SU-DHL-6 (cell line): ENCODE measurements at regions not wholly inside any gene's neighbourhood (a gene's known extent, or its start where the extent isn't known, plus 50 kb on each side); places are given as distances from the start of the nearest gene placed in this dataset.

ENCODE experiments used
- H2AFZ ChIP-seq: fragments of 200-600 bp; sonication (generic); 2 replicates; pipeline ENCODE4 v1.6.1; 2014; ENCODE audit warnings: low read depth, mild to moderate bottlenecking, moderate library complexity, mixed read lengths, antibody characterized with exemption, low read length; ENCODE audit not compliant: severe bottlenecking
- H3F3A ChIP-seq: fragments of 200-600 bp; shearing (Covaris generic); 2 replicates; pipeline ENCODE4 v1.6.0; 2016; ENCODE audit warnings: antibody characterized with exemption, mild to moderate bottlenecking; ENCODE audit not compliant: insufficient read depth
- H3K27ac ChIP-seq: fragments of 200-600 bp; sonication (generic); 2 replicates; pipeline ENCODE4 v1.5.1; 2016; ENCODE audit warnings: low read depth, mild to moderate bottlenecking, low read length, moderate library complexity, mixed read lengths
- H3K27me3 ChIP-seq: fragments of 200-600 bp; sonication (generic), shearing (Covaris generic); 2 replicates; pipeline ENCODE4 v1.6.0; 2014; ENCODE audit warnings: mild to moderate bottlenecking, low read length
- H3K36me3 ChIP-seq: fragments of 200-600 bp; sonication (generic); 2 replicates; pipeline ENCODE4 v1.6.1; 2014; ENCODE audit warnings: mild to moderate bottlenecking, low read length, mixed read lengths
- H3K4me2 ChIP-seq: fragments of 300-600, 200-600 bp; shearing (Covaris generic), sonication (generic); 2 replicates; pipeline ENCODE4 v1.6.0; 2014; ENCODE audit warnings: low read length, low read depth, mild to moderate bottlenecking; ENCODE audit not compliant: poor library complexity, severe bottlenecking
- H3K4me3 ChIP-seq: fragments of 200-600 bp; sonication (generic); 2 replicates; pipeline ENCODE4 v1.5.1; 2014; ENCODE audit warnings: antibody characterized with exemption, low read length, mild to moderate bottlenecking, mixed read lengths; ENCODE audit not compliant: insufficient read depth, poor library complexity, severe bottlenecking
- H3K79me2 ChIP-seq: fragments of 200-600 bp; sonication (generic); 2 replicates; pipeline ENCODE4 v1.6.1; 2014; ENCODE audit warnings: mild to moderate bottlenecking, low read length, moderate library complexity; ENCODE audit not compliant: insufficient read depth
- H3K9ac ChIP-seq: fragments of 200-600 bp; sonication (generic); 2 replicates; pipeline ENCODE4 v1.7.0; 2014; ENCODE audit warnings: mild to moderate bottlenecking, low read length
- H3K9me2 ChIP-seq: fragments of 200-600 bp; sonication (generic); replicated peaks from 2 replicates; pipeline ENCODE4 v1.6.1; 2014; ENCODE audit warnings: low read length; ENCODE audit not compliant: insufficient read depth
- H3K9me3 ChIP-seq: fragments of 200-600 bp; sonication (generic); 2 replicates; pipeline ENCODE4 v1.6.1; 2014; ENCODE audit warnings: low read length, mixed read lengths; ENCODE audit not compliant: insufficient read depth
- H4K20me1 ChIP-seq: fragments of 200-600 bp; sonication (generic); 2 replicates; pipeline ENCODE4 v1.6.1; 2014; ENCODE audit warnings: low read depth, mild to moderate bottlenecking, antibody characterized with exemption, low read length, moderate library complexity, mixed read lengths
- EZH2phosphoT487 ChIP-seq: fragments of 200-600 bp; sonication (generic), shearing (Covaris generic); conservative IDR thresholded peaks from 2 replicates; pipeline ENCODE4 v1.6.1; 2018; ENCODE audit warnings: mild to moderate bottlenecking, antibody characterized with exemption, low read length, moderate library complexity, mixed read lengths
- TF ChIP-seq, protein P1 (sequence below): fragments of 200-600 bp; sonication (generic); IDR thresholded peaks from one replicate; pipeline ENCODE4 v1.5.1; 2017; ENCODE audit warnings: antibody characterized with exemption, mild to moderate bottlenecking, low read length, moderate library complexity; ENCODE audit not compliant: insufficient read depth, poor library complexity, severe bottlenecking

DNA sequence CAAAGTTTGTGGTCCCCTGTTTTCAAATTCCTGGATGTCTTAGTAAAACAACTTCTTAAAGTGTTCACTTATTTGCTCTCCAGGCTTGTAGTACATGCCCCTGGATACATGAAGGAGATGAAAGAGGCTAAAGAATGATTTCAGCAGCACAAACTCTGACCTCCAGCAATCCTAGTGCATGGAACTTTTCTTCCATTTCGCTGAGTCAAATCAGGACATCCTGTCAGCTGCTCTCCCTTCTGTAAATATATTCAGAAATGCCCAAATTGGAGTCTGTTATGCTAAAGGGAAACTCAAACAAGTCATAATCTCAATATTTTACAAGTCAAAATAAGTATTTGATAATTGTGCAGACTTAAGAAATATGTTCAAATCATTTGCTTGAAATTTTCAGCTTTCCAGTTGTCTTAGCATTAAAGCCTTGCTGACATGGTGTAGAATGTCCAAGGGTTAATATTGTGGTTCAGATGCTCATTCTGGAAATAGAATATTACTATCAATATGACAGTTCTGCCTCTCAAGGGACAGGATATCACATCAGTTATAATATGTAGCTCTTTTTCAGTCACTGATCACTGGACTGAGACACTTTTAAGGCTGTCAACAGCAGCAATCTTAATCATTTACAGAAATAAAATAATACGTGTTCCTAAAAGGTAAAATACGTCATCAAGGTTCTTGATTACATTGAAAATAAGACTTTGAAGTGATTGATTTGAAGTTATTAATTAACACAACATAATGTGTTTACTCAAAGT, 1157.3 kb downstream of the PLA2G4A start:
- TF ChIP-seq, protein P1, sequence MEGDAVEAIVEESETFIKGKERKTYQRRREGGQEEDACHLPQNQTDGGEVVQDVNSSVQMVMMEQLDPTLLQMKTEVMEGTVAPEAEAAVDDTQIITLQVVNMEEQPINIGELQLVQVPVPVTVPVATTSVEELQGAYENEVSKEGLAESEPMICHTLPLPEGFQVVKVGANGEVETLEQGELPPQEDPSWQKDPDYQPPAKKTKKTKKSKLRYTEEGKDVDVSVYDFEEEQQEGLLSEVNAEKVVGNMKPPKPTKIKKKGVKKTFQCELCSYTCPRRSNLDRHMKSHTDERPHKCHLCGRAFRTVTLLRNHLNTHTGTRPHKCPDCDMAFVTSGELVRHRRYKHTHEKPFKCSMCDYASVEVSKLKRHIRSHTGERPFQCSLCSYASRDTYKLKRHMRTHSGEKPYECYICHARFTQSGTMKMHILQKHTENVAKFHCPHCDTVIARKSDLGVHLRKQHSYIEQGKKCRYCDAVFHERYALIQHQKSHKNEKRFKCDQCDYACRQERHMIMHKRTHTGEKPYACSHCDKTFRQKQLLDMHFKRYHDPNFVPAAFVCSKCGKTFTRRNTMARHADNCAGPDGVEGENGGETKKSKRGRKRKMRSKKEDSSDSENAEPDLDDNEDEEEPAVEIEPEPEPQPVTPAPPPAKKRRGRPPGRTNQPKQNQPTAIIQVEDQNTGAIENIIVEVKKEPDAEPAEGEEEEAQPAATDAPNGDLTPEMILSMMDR, result no peak
- no peak for TF ChIP-seq EZH2phosphoT487
- Histone ChIP-seq H3F3A (no peaks in the 10 kb centered on the region), H3K9me2 (0 out of 2 replicates have a peak, but pooled peaks cover 4% of the 10 kb centered on the region), H3K27ac (no peak overlapping the region), H3K4me2 (no peak overlapping the region), H3K27me3 (no peaks in the 10 kb centered on the region), H3K9me3 (no peaks in the 10 kb centered on the region), H3K9ac (no peak overlapping the region), H3K4me3 (no peak overlapping the region), H3K36me3 (no peaks in the 10 kb centered on the region), H3K79me2 (no peaks in the 10 kb centered on the region), H4K20me1 (no peaks in the 10 kb centered on the region), H2AFZ (no peak overlapping the region)

DNA sequence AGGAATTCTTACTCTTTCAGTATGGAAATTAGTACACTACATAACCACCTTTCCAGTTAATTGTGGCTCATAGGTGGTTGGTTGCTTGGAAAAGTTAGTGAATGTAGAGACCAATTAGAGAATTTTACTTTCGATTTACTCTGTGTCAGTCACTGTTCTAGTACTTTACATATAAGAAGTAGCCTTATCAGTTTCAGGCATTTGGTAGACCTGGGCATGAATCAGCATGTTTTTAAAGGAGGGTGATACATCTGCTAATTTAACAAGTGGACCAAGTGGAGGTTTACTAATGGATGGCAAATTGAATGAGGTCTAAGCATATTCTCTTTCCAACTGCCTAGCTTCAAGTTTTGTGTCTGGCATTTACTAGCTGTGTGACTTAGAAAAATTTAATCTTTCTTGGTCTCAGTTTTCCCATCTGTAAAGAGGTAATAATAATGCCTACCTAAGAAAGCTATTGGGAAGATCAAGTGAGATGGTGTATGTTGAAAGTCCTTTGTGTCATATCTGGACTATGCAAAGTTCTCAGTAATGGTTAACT, 1158.6 kb downstream of the PLA2G4A start:
- no peak for TF ChIP-seq EZH2phosphoT487
- TF ChIP-seq, protein P1, result no peak
- H3K27me3 ChIP-seq, result no peaks in the 10 kb centered on the region
- no peaks in the 10 kb centered on the region for H4K20me1 ChIP-seq
- H3K27ac ChIP-seq, result no peak overlapping the region
- no peak overlapping the region for H3K4me2 ChIP-seq
- no peaks in the 10 kb centered on the region for H3K9me3 ChIP-seq
- no peaks in the 10 kb centered on the region for H3F3A ChIP-seq
- no peaks in the 10 kb centered on the region for H3K36me3 ChIP-seq
- no peak overlapping the region for H2AFZ ChIP-seq
- 0 out of 2 replicates have a peak, but pooled peaks cover 4% of the 10 kb centered on the region for H3K9me2 ChIP-seq
- H3K4me3 ChIP-seq, result no peak overlapping the region
- no peak overlapping the region for H3K9ac ChIP-seq
- H3K79me2 ChIP-seq, result no peaks in the 10 kb centered on the region

DNA sequence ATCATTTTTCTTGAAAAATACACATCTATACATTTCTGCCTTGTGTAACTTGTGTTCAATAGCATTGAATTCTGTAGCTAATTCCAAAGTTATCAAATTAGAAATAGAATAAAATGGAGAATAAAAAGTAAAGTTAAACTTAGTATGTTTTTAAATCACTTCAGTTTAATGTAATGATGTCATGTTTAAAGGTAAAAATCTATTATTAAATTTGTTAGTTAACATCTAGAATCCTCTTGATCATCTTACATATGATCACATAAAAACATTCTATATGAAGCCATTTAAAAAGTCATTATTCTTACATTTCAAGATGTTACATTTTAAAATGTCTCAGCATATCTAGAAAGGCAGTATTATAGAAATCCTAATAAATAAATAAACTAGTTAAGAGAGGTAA, 1163.2 kb downstream of the PLA2G4A start:
- no peaks in the 10 kb centered on the region for H3K27me3 ChIP-seq
- TF ChIP-seq, protein P1, result no peak
- no peaks in the 10 kb centered on the region for H3K36me3 ChIP-seq
- no peak overlapping the region for H3K27ac ChIP-seq
- no peak overlapping the region for H2AFZ ChIP-seq
- no peak overlapping the region for H3K4me3 ChIP-seq
- no peaks in the 10 kb centered on the region for H3K9me2 ChIP-seq
- no peaks in the 10 kb centered on the region for H3F3A ChIP-seq
- H3K79me2 ChIP-seq, result no peaks in the 10 kb centered on the region
- H4K20me1 ChIP-seq, result no peaks in the 10 kb centered on the region
- H3K4me2 ChIP-seq, result no peak overlapping the region
- H3K9me3 ChIP-seq, result no peaks in the 10 kb centered on the region
- H3K9ac ChIP-seq, result no peak overlapping the region
